Nephron (organoid): ENCODE measurements at regions not wholly inside any gene's neighbourhood (a gene's known extent, or its start where the extent isn't known, plus 50 kb on each side); places are given as distances from the start of the nearest gene placed in this dataset.
"Not testable (repeated sequence)": the region's sequence is repeated elsewhere in the genome, so short reads cannot be mapped to it uniquely, and the experiment has no call there.

Source experiments
- H3K27ac Mint-ChIP-seq, 3 experiments: 2 replicates each; pipeline ENCODE4 v1.8.0; 2020; ENCODE audit warnings: mixed read lengths in 3 of 3, mild to moderate bottlenecking in 2 of 3, moderate library complexity in 1 of 3
- H3K27me3 Mint-ChIP-seq: 2 replicates; pipeline ENCODE4 v1.8.0; 2021; ENCODE audit warnings: low read depth, mild to moderate bottlenecking, moderate library complexity, mixed read lengths
- H3K36me3 Mint-ChIP-seq: 2 replicates; pipeline ENCODE4 v1.8.0; 2020; ENCODE audit warnings: low read depth, mixed read lengths
- H3K4me1 Mint-ChIP-seq: 2 replicates; pipeline ENCODE4 v1.8.0; 2020; ENCODE audit warnings: mixed read lengths
- H3K4me3 Mint-ChIP-seq, 3 experiments: 2 replicates each; pipeline ENCODE4 v1.8.0; 2020; ENCODE audit warnings: mild to moderate bottlenecking in 3 of 3, mixed read lengths in 3 of 3, moderate library complexity in 2 of 3
- H3K9me3 Mint-ChIP-seq: 2 replicates; pipeline ENCODE4 v1.8.0; 2020; ENCODE audit warnings: mixed read lengths
- CTCF ChIP-seq, 3 experiments: fragments of 200-600 bp; sonication (generic); IDR thresholded peaks; one replicate each; pipeline ENCODE4 v1.5.0; 2021; ENCODE audit warnings: antibody characterized with exemption in 3 of 3; ENCODE audit not compliant: unreplicated experiment in 3 of 3

DNA sequence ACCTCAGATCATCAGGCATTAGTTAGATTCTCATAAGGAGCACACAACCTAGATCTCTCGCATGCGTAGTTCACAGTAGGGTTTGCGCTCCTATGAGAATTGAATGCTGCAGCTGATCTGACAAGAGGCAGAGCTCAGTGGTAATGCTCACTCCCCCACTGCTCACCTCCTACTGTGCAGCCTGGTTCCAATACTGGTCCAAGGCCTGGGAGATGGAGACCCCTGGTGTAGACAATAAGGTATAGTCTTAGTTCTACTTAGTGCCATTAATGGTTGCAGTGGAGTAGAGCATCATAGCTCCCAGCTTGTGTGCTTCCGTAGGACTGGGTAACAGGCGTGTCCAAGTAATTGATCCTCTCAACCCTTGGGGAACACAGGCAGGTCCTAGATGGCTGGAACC is 70.4 kb upstream of the ANKRD55 start:
- TF ChIP-seq CTCF (IDR thresholded peaks at IDR 0.05; ENCODE audit: unreplicated experiment in 3 of 3) = no peak
- no peak overlapping the region for H3K27ac Mint-ChIP-seq
- H3K4me1 Mint-ChIP-seq = peaks cover 6% of the 10 kb centered on the region
- no peaks in the 10 kb centered on the region for H3K36me3 Mint-ChIP-seq
- no peak overlapping the region for H3K4me3 Mint-ChIP-seq
- H3K9me3 Mint-ChIP-seq = peaks cover 16% of the 10 kb centered on the region
- no peaks in the 10 kb centered on the region for H3K27me3 Mint-ChIP-seq

DNA sequence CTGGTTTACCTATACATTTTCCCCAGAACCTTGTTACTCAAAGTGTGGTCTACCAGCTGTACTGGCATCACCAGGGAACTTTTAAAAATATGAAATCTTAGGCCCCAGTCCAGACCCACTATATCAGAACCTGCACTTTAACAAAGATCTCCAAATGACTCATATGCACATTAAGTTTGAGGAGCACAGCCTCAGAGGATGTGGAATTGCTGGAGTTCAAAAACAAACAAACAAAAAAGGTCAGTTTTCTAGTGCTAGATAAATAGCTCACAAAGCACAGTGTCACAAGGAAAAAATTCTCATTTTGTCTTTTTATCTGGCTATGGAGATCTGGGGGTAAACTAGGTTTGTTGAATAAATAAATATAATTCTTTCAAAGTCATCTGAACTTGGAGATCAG is 68.9 kb upstream of the ANKRD55 start:
- no peak overlapping the region for H3K4me3 Mint-ChIP-seq
- peaks cover 13% of the 10 kb centered on the region for H3K9me3 Mint-ChIP-seq
- H3K27me3 Mint-ChIP-seq = no peaks in the 10 kb centered on the region
- peaks cover 13% of the 10 kb centered on the region for H3K4me1 Mint-ChIP-seq
- peak overlapping the region; percentile 16 to 39 (median 18) for H3K27ac Mint-ChIP-seq
- no peaks in the 10 kb centered on the region for H3K36me3 Mint-ChIP-seq
- no peak for TF ChIP-seq CTCF (IDR thresholded peaks at IDR 0.05; ENCODE audit: unreplicated experiment in 3 of 3)

DNA sequence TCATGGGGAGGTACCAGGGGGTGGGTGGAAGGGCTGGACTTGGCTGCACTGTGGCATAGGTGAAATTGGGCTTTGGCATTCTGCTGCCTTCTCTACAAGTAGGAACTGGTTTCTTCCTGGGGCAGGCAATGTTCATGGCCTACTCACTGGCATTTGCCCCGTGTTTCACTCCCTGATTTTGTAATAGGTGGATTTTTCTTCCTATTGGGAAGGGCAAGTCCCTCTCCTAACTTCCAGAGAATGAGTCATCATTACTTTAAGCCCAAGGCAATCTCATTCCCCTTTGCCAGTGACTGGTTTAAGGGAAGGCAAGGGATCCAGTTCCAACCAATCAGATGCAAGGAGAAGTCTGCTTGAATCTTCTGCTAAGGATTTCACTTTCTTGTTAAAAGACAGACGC is 67.9 kb upstream of the ANKRD55 start:
- no peak overlapping the region for H3K4me3 Mint-ChIP-seq
- H3K27me3 Mint-ChIP-seq = no peaks in the 10 kb centered on the region
- H3K27ac Mint-ChIP-seq = no peak overlapping the region
- peaks cover 9% of the 10 kb centered on the region for H3K9me3 Mint-ChIP-seq
- no peak for TF ChIP-seq CTCF (IDR thresholded peaks at IDR 0.05; ENCODE audit: unreplicated experiment in 3 of 3)
- no peaks in the 10 kb centered on the region for H3K36me3 Mint-ChIP-seq
- H3K4me1 Mint-ChIP-seq = peaks cover 13% of the 10 kb centered on the region

- H3K27me3 Mint-ChIP-seq = no peaks in the 10 kb centered on the region
- no peak for TF ChIP-seq CTCF (IDR thresholded peaks at IDR 0.05; ENCODE audit: unreplicated experiment in 3 of 3)
- peaks cover 17% of the 10 kb centered on the region for H3K4me1 Mint-ChIP-seq
- H3K4me3 Mint-ChIP-seq = no peak overlapping the region
- peaks cover 3% of the 10 kb centered on the region for H3K9me3 Mint-ChIP-seq
- H3K27ac Mint-ChIP-seq = peak overlapping the region in 2 of 3 experiments; percentile 3 to 48
- H3K36me3 Mint-ChIP-seq = no peaks in the 10 kb centered on the region
Observed at GRCh38 chr5:56299212-56299611, 66.1 kb upstream of the ANKRD55 start.

DNA sequence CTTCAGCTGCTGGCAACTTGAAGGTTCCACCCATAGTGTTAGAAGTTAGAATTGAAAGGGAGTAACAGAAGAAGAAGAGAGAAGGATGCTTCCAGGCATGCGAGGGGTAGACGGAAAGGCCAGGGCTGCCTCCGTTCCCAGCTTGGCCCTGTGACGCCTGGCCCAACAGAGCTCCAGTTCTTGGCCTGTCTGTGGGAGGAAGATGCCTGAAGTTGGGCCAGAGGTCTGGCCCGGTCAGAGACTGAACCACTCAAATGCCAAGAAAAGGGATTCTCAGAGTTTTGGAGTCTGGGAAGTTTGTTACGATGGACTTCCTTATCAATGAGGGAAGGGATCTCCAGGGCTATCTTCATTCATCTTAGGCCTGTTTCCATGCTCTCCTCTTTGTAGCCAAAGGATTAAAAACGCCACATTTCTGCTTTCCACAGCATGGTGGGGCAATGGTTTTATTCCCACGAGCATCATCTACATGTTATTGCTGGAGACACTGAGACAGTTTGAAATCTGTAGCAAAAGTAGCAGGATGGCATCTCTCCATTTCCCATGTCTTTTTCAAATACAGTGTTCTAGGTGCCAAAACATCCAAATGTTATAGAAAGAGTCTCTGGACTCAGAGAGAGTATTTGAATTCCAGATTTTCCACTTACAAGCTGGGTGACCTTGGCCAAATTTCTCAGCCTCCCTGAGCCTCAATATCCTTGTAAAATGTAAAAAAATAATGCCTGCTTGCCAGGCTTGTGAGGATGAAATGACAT is 65.4 kb upstream of the ANKRD55 start:
- Mint-ChIP-seq H3K4me3 (no peak overlapping the region), H3K27me3 (no peaks in the 10 kb centered on the region), H3K36me3 (no peaks in the 10 kb centered on the region), H3K27ac (peak overlapping the region in 1 of 3 experiments; percentile 48), H3K9me3 (peaks cover 3% of the 10 kb centered on the region), H3K4me1 (peaks cover 18% of the 10 kb centered on the region)
- TF ChIP-seq CTCF (IDR thresholded peaks at IDR 0.05; ENCODE audit: unreplicated experiment in 3 of 3) = no peak

DNA sequence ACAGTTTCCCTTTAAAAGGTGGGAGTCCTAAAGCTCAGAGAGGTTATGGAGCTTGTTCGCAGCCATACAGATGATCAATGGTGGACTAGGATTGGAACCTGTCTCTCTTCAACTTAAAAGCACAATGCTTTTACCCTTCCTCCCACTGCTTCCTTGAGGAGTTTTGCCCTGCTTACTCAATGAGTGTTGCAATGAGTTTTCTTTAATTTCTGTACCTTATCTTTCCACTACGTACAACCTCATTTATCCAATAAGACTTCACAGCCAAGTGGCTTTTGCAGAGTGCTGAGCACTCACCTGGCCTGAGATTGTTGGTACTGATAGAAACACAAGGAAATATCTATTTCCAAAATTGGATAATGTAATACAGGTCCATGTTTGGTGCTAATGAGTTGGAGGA is 64.7 kb upstream of the ANKRD55 start:
- H3K4me1 Mint-ChIP-seq = peaks cover 18% of the 10 kb centered on the region
- no peak overlapping the region for H3K4me3 Mint-ChIP-seq
- peaks cover 3% of the 10 kb centered on the region for H3K9me3 Mint-ChIP-seq
- no peak for TF ChIP-seq CTCF (IDR thresholded peaks at IDR 0.05; ENCODE audit: unreplicated experiment in 3 of 3)
- H3K27me3 Mint-ChIP-seq = no peaks in the 10 kb centered on the region
- H3K36me3 Mint-ChIP-seq = no peaks in the 10 kb centered on the region
- H3K27ac Mint-ChIP-seq = peak overlapping the region in 1 of 3 experiments; percentile 48

DNA sequence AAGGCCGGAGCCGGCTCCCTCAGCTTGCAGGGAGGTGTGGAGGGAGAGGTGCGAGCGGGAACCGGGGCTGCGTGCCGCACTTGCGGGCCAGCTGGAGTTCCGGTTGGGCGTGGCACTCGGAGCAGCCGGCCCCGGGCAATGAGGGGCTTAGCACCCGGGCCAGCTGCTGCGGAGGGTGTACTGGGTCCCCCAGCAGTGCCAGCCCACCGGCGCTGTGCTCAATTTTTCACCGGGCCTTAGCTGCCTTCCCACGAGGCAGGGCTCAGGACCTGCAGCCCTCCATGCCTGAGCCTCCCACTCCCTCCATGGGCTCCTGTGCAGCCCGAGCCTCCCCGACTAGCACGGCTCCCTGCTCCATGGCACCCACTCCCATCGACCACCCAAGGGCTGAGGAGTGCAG is 62.2 kb upstream of the ANKRD55 start:
- not testable (repeated sequence) for H3K4me3 Mint-ChIP-seq, H3K36me3 Mint-ChIP-seq, H3K9me3 Mint-ChIP-seq, H3K27ac Mint-ChIP-seq, H3K27me3 Mint-ChIP-seq
- peaks cover 31% of the 10 kb centered on the region for H3K4me1 Mint-ChIP-seq
